Psoas muscle (tissue), 7 donors: ENCODE measurements at regions not wholly inside any gene's neighbourhood (a gene's known extent, or its start where the extent isn't known, plus 50 kb on each side); places are given as distances from the start of the nearest gene placed in this dataset.
A peak's percentile ranks its signal among the peaks of the same experiment; 100 is the strongest.

Source experiments
- ATAC-seq, 4 donors: fragments of 200-7000 bp; cut with Tn5 transposase; one replicate each; pipeline ENCODE4 v1.9.1; 2020; ENCODE audit warnings: moderate library complexity in 3 of 4, mild to moderate bottlenecking in 2 of 4
- DNase-seq, 2 donors: peaks; one replicate each; pipeline ENCODE4 v3.0.0-alpha.2; 2020
- H3K27ac ChIP-seq: fragments of 200-600 bp; one replicate; pipeline ENCODE4 v1.8.0; 2022
- H3K27me3 ChIP-seq, 3 donors: fragments of 200-600 bp in 1 of 3; one replicate each; pipeline versions ENCODE4 v1.6.1 to v1.8.0; 2013 to 2022; ENCODE audit warnings: low read length in 2 of 3, mild to moderate bottlenecking in 2 of 3, moderate library complexity in 1 of 3; ENCODE audit not compliant: insufficient read depth in 3 of 3
- H3K36me3 ChIP-seq, 2 donors: fragments of 200-600 bp in 1 of 2; one replicate each; pipeline versions ENCODE4 v1.6.1 to v1.8.0; 2013 to 2022; ENCODE audit warnings: low read depth in 1 of 2, mild to moderate bottlenecking in 1 of 2, moderate library complexity in 1 of 2; ENCODE audit not compliant: insufficient read depth in 1 of 2
- H3K4me1 ChIP-seq: fragments of 200-600 bp; one replicate; pipeline ENCODE4 v1.8.0; 2022
- H3K4me3 ChIP-seq: fragments of 200-600 bp; one replicate; pipeline ENCODE4 v1.8.0; 2022; ENCODE audit warnings: mild to moderate bottlenecking
- H3K9me3 ChIP-seq: fragments of 200-600 bp; one replicate; pipeline ENCODE4 v1.8.0; 2022
- CTCF ChIP-seq: fragments of 200-600 bp; IDR thresholded peaks from one replicate; pipeline ENCODE4 v1.8.0; 2022; ENCODE audit warnings: antibody characterized with exemption
- WGBS, 3 donors: extraction: QIAGEN DNeasy Blood & Tissue Kit; methylation state at CpG; one replicate each; pipeline versions ENCODE4 v1.1.6 to v1.1.7; 2013; 5-methylcytosine and 5-hydroxymethylcytosine counted together
- intact Hi-C, 2 donors: fragments of 100-400 bp; cut with DNase I; formaldehyde crosslinking; loops; one replicate each; pipeline versions ENCODE4 v1.11.0 to v1.14.2; 2022
- donor health status: healthy with polysubstance abuse.
- donor health status: DM: no; HTN: no; CAD: no; lungs with moderate emphysema.
- donor health status: Bipolar disorder and iron deficiency.
- donor health status: healthy.
- donor health status: DM: yes; HTN: yes; CAD: no.
- donor health status: DM: no; HTN: no; CAD: no.
- donor health status: DM: yes; HTN: yes; CAD: no.

- no peak for ATAC-seq
- 51 to 66% (median 57%) methylated on average over 5 of the region's 5 CpGs for WGBS, 3 donors
These were observed 89.8 kb upstream of the LRIG3 start for GRCh38 chr12:59010118-59010517.

GRCh38 chr12:59007620-59008019 lies 87.3 kb upstream of the LRIG3 start:
- no peaks in the 10 kb centered on the region for H3K27me3 ChIP-seq
- no peak for ATAC-seq
- no peak for DNase-seq
- no peak for TF ChIP-seq CTCF
- H3K27ac ChIP-seq: no peak overlapping the region
- intact Hi-C loops: no loop called here
- no peaks in the 10 kb centered on the region for H3K4me1 ChIP-seq
- no peaks in the 10 kb centered on the region for H3K9me3 ChIP-seq
- 63 to 72% (median 67%) methylated on average over 3 of the region's 3 CpGs for WGBS, 3 donors
- H3K36me3 ChIP-seq: no peaks in the 10 kb centered on the region
- H3K4me3 ChIP-seq: no peak overlapping the region

More at GRCh38 chr12:59010118-59010517, 89.8 kb upstream of the LRIG3 start:
- no peaks in the 10 kb centered on the region for H3K27me3 ChIP-seq
- intact Hi-C loops: no loop called here
- DNase-seq: no peak
- no peak overlapping the region for H3K4me3 ChIP-seq
- H3K27ac ChIP-seq: no peak overlapping the region
- TF ChIP-seq CTCF: no peak
- H3K9me3 ChIP-seq: no peaks in the 10 kb centered on the region
- H3K4me1 ChIP-seq: no peaks in the 10 kb centered on the region
- no peaks in the 10 kb centered on the region for H3K36me3 ChIP-seq

GRCh38 chr12:59005193-59005955 lies 85.1 kb upstream of the LRIG3 start:
- intact Hi-C loops: no loop called here
- Histone ChIP-seq H3K9me3 (no peaks in the 10 kb centered on the region), H3K27me3 (no peaks in the 10 kb centered on the region), H3K4me1 (no peaks in the 10 kb centered on the region), H3K4me3 (no peak overlapping the region), H3K36me3 (no peaks in the 10 kb centered on the region), H3K27ac (no peak overlapping the region)
- 28 to 35% (median 29%) methylated on average over 4 of the region's 4 CpGs for WGBS, 3 donors
- no peak for TF ChIP-seq CTCF
- no peak for DNase-seq
- ATAC-seq: peak in 1 of 4 donors; percentile 52

- H3K9me3 ChIP-seq: no peaks in the 10 kb centered on the region
- no peak for ATAC-seq
- H3K4me3 ChIP-seq: no peak overlapping the region
- H3K27me3 ChIP-seq: no peaks in the 10 kb centered on the region
- no peaks in the 10 kb centered on the region for H3K4me1 ChIP-seq
- intact Hi-C loops: no loop called here
- TF ChIP-seq CTCF: no peak
- no peak overlapping the region for H3K27ac ChIP-seq
- DNase-seq: no peak
- no peaks in the 10 kb centered on the region for H3K36me3 ChIP-seq
- 84 to 88% (median 87%) methylated on average over 2 of the region's 2 CpGs for WGBS, 3 donors
These were observed 84.2 kb upstream of the LRIG3 start for GRCh38 chr12:59004456-59004855.
